Stimulated activated CD8-positive, alpha-beta memory T cell treated with anti-CD3 and anti-CD28 coated beads, Interleukin-15, amount 100 ng/mL, for 48 hours (primary cell): ENCODE measurements at regions not wholly inside any gene's neighbourhood (a gene's known extent, or its start where the extent isn't known, plus 50 kb on each side); places are given as distances from the start of the nearest gene placed in this dataset.

ENCODE experiments used
- DNase-seq, 2 donors: peaks; one replicate each; pipeline ENCODE4 v3.0.0-alpha.2; 2020; ENCODE audit warnings: low read depth in 2 of 2

GRCh38 chr17:63132459-63132911, 166.4 kb downstream of the TANC2 start:
- no peak for DNase-seq

DNA sequence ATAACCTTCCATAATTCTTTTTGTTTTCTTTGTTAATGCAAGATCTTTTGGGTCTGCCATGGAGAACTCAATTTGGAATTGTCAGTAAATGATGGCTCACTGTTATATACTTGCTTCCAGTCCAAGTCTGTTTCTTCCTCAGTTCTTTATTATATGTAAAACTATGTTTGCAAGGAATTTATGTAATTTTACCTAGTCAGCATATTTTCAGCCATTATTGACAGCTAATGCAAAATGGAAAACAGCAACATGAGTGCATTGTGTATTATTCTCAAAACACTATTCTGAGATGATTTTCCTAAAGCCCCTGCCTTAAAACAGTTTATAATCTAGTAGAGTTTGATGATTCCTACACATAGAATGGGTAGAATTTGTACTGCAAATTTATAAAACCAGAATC, 167.5 kb downstream of the TANC2 start:
- no peak for DNase-seq

GRCh38 chr17:63134867-63135266, 168.8 kb downstream of the TANC2 start:
- no peak for DNase-seq

DNA sequence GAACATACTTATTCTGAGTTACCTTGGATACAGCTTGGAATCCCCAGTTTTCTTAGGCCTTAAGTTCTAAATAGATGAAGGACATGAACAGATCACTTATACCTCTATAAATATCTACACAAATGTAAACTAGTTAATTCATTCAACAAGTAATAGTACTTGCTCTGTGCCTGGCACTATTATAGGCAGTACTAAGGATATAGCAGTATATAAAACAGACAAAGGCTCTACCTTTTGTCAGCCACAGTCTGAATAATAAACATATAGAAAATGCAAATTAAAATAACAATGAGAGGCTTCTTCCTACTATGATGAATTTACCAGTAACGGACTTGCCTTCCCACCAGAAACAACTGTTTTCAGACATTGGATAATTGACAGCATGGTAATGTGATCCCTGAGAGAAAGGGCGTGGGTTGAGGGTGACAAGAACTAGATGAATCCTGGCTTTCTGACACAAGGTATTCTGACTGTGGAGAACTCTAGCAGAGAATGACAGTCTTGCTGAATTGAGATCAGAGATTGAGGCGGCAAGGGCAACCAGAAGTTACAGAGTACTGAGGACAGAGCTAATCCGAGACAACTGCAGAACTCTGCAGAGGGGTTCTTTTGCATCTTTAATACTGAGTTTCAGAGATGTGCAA, 170.5 kb downstream of the TANC2 start:
- DNase-seq, result no peak

DNA sequence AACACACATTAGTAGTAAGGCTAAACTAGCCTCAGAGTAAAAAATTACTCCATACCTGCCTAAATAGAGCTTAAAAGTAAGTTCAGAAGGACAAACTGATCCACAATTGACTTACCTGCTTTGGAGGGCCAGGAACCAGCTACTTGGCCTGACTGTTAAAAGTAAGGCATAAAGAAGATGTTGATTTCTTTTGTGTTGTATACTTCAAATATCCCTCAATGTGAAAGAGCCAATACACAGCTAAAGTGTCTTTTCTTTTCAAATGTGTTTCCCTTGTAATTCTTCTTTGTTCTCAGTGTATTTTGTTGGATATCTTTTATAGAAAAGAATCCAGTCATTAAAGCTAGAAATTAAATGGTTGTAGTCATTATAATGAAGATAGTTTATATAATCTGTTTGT, 171.1 kb downstream of the TANC2 start:
- no peak for DNase-seq

DNA sequence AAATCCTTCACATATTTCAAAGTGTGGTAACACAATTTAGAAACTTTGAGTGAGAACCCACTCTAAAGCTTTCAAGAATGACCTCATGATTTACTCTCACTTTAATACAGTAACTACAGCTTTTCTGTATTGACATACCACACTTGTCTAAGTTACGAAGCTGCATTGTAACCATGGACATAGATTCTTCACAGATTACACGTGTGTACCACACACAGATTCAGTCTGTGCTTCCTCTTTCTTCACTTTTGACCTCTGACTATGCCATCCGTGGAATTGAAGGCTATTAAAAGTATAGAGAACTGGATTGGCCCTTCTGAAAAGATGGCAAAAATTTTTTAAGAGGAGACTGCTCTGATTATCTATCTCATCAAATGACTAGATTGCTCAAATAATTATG, 172.7 kb downstream of the TANC2 start:
- DNase-seq, result no peak

DNA sequence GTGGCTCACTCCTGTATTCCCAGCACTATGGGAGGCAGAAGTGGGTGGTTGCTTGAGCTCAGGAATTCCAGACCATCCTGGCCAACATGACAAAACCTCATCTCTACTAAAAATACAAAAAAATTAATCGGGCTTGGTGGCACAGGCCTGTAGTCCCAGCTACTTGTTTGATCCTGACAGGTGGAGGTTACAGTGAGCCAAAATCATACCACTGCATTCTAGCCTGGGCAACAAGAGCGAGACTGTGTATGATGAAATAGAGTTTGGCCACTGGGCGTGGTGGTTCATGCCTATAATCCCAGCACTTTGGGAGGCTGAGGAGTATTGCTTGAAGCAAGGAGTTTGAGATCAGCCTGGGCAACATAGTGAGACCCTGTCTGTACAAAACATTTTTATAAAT, 173.3 kb downstream of the TANC2 start:
- DNase-seq, result no peak

DNA sequence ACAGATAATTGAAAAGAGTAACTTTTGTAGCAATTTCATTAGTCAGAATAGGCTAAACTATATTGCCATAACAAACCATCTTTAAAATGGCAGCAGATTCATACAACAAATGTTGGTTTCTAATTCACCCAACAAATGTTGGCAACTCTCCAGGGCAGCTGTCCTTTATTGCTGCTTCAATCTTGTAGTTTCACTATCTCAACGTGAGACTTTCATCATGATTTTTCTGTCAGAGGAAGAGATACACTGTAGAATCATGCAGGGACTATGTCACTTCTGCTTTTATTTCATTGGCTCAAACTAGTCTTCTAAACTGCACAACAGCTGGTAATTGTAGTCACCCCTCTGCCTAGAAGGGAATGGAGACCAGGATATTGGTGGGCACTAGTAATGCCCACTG, 174.2 kb downstream of the TANC2 start:
- DNase-seq, result no peak

- DNase-seq, result no peak
These were observed 176.8 kb downstream of the TANC2 start for GRCh38 chr17:63142836-63143235.

GRCh38 chr17:63150490-63150889, 184.5 kb downstream of the TANC2 start:
- no peak for DNase-seq

GRCh38 chr17:63150994-63151464, 185.0 kb downstream of the TANC2 start:
- DNase-seq, result no peak

- DNase-seq, result no peak
These were observed 186.0 kb downstream of the TANC2 start for GRCh38 chr17:63151941-63152523.

- DNase-seq, result no peak
These were observed 187.5 kb downstream of the TANC2 start for GRCh38 chr17:63153488-63153887.

- DNase-seq, result no peak
These were observed 188.7 kb downstream of the TANC2 start for GRCh38 chr17:63154586-63155244.

- DNase-seq, result no peak
These were observed 191.0 kb downstream of the TANC2 start for GRCh38 chr17:63156986-63157385.

GRCh38 chr17:63162406-63163157, 196.5 kb downstream of the TANC2 start:
- no peak for DNase-seq

DNA sequence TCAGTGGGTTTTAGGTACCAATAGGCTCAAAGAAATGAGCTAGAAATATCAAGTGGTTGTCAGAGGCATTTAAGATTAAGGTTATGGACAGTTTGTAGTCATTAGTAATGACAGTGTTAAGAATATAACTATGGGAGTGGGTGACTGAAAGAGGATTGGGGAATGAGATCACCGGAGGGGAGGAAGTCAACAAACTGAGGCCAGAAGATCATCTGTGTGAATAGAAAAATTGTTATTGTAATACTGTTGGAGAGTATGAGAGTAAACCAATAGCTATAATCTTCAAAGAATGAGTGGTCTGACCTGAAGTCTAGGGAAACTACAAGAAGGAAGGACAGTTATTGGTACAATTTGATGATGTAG, 197.1 kb downstream of the TANC2 start:
- DNase-seq, result no peak

DNA sequence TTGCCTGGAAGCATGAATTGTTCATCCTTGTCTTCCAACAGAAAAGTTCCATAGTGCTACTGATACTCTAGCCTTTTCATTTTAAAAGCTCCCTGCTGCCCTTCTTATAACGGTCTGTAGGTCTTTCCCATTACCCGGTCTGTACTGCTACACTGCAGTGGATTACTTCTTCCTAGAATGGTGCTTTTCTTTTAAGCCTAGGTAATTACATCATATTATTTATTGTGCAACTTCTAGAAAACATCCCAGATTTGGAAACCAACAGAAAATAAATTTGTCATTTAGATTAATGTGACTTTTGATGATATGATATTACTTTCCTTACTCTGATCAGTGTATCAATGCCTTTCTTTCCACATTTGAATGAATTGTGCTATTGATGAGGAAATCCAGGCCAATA, 199.4 kb downstream of the TANC2 start:
- DNase-seq, result no peak

- no peak for DNase-seq
These were observed 204.8 kb downstream of the TANC2 start for GRCh38 chr17:63170795-63171194.

GRCh38 chr17:63171428-63172393, 205.7 kb downstream of the TANC2 start:
- no peak for DNase-seq

DNA sequence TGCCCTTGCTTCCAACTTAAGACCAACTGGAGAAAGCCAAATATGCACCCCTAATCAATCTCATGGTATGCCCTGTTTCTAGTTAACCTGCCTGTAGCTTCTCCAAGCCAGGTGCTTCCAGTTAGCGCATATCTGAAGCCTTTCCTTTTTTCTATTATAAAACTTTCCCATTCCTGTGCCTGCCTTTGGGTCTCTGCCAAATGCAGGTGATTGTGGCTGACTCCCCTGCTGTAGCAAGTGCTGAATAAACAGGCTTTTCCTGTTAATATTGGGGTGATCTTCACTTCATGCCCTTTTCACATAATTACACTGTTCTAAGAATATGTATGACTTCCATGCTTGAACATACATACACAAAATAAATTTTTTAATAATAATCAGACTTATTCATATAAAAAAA, 207.4 kb downstream of the TANC2 start:
- no peak for DNase-seq
